Thoracic aorta (tissue), 2 donors: ENCODE measurements at regions not wholly inside any gene's neighbourhood (a gene's known extent, or its start where the extent isn't known, plus 50 kb on each side); places are given as distances from the start of the nearest gene placed in this dataset.

Source experiments
- ATAC-seq: fragments of 150-250 bp; one replicate; pipeline ENCODE4 v1.8.0; 2017; ENCODE audit warnings: low read depth; ENCODE audit not compliant: insufficient number of reproducible peaks, low FRiP score
- DNase-seq: peaks from one replicate; pipeline ENCODE4 v3.0.0-alpha.2; 2020; ENCODE audit warnings: low spot score
- H3K27ac ChIP-seq, 2 donors: fragments of 200-600 bp; sonication (generic); 1 replicate in 1 of 2; 2 replicates in 1 of 2; pipeline ENCODE4 v1.5.1; 2016; ENCODE audit warnings: mild to moderate bottlenecking in 2 of 2, moderate library complexity in 2 of 2
- H3K27me3 ChIP-seq: fragments of 200-600 bp; sonication (generic); replicated peaks from 2 replicates; pipeline ENCODE4 v1.6.0; 2016; ENCODE audit warnings: mild to moderate bottlenecking; ENCODE audit not compliant: insufficient read depth
- H3K36me3 ChIP-seq: fragments of 200-600 bp; sonication (generic); one replicate; pipeline ENCODE4 v1.5.1; 2016
- H3K4me1 ChIP-seq, 2 donors: fragments of 200-600 bp; sonication (generic); 1 replicate in 1 of 2; 2 replicates in 1 of 2; pipeline versions ENCODE4 v1.5.1 to v1.6.0; 2016; ENCODE audit warnings: low read depth in 2 of 2, mild to moderate bottlenecking in 1 of 2; ENCODE audit not compliant: control insufficient read depth in 1 of 2
- H3K4me3 ChIP-seq: fragments of 200-600 bp; sonication (generic); 2 replicates; pipeline ENCODE4 v1.5.1; 2016; ENCODE audit warnings: mild to moderate bottlenecking
- H3K9me3 ChIP-seq: fragments of 200-600 bp; sonication (generic); 2 replicates; pipeline ENCODE4 v1.5.1; 2016
- CTCF ChIP-seq: fragments of 200-600 bp; sonication (generic); IDR thresholded peaks from one replicate; pipeline ENCODE4 v1.5.1; 2019; ENCODE audit warnings: antibody characterized with exemption

GRCh38 chr1:5235355-5235899 lies 581.0 kb downstream of the AJAP1 start:
- no peak overlapping the region for H3K4me3 ChIP-seq
- H3K9me3 ChIP-seq: peaks cover 6% of the 10 kb centered on the region
- TF ChIP-seq CTCF: no peak
- no peaks in the 10 kb centered on the region for H3K36me3 ChIP-seq
- H3K27me3 ChIP-seq: no peaks in the 10 kb centered on the region
- ATAC-seq (no peak), DNase-seq (no peak)
- H3K27ac ChIP-seq: no peak overlapping the region
- no peaks in the 10 kb centered on the region for H3K4me1 ChIP-seq

GRCh38 chr1:5232537-5232936 lies 578.1 kb downstream of the AJAP1 start:
- peaks cover 6% of the 10 kb centered on the region for H3K9me3 ChIP-seq
- no peak overlapping the region for H3K27ac ChIP-seq
- no peak overlapping the region for H3K4me3 ChIP-seq
- no peak for TF ChIP-seq CTCF
- no peaks in the 10 kb centered on the region for H3K27me3 ChIP-seq
- no peaks in the 10 kb centered on the region for H3K36me3 ChIP-seq
- ATAC-seq: no peak
- DNase-seq: no peak
- H3K4me1 ChIP-seq: no peaks in the 10 kb centered on the region

GRCh38 chr1:5231541-5232315 lies 577.3 kb downstream of the AJAP1 start:
- DNase-seq (no peak), ATAC-seq (no peak)
- Histone ChIP-seq H3K4me3 (no peak overlapping the region), H3K27me3 (no peaks in the 10 kb centered on the region), H3K9me3 (peaks cover 6% of the 10 kb centered on the region), H3K27ac (no peak overlapping the region), H3K36me3 (no peaks in the 10 kb centered on the region), H3K4me1 (no peaks in the 10 kb centered on the region)
- TF ChIP-seq CTCF: no peak

- ATAC-seq (no peak), DNase-seq (no peak)
- H3K27me3 ChIP-seq: no peaks in the 10 kb centered on the region
- H3K9me3 ChIP-seq: no peaks in the 10 kb centered on the region
- no peaks in the 10 kb centered on the region for H3K36me3 ChIP-seq
- TF ChIP-seq CTCF: no peak
- no peaks in the 10 kb centered on the region for H3K4me1 ChIP-seq
- H3K27ac ChIP-seq: no peak overlapping the region
- H3K4me3 ChIP-seq: no peak overlapping the region
Measured at GRCh38 chr1:5227114-5227513, 572.7 kb downstream of the AJAP1 start.

GRCh38 chr1:5225707-5226704 lies 571.6 kb downstream of the AJAP1 start:
- Histone ChIP-seq H3K4me1 (no peaks in the 10 kb centered on the region), H3K27ac (no peak overlapping the region), H3K9me3 (no peaks in the 10 kb centered on the region), H3K4me3 (no peak overlapping the region), H3K27me3 (no peaks in the 10 kb centered on the region), H3K36me3 (no peaks in the 10 kb centered on the region)
- DNase-seq: no peak
- ATAC-seq: no peak
- no peak for TF ChIP-seq CTCF
